NT2/D1 (cell line): ENCODE measurements at regions not wholly inside any gene's neighbourhood (a gene's known extent, or its start where the extent isn't known, plus 50 kb on each side); places are given as distances from the start of the nearest gene placed in this dataset.
"Not testable (repeated sequence)": the region's sequence is repeated elsewhere in the genome, so short reads cannot be mapped to it uniquely, and the experiment has no call there.

ENCODE experiments used
- DNase-seq: peaks from one replicate; pipeline ENCODE4 v3.0.0-alpha.2; 2011; ENCODE audit warnings: low read depth, low spot score
- H3K27me3 ChIP-seq: 2 replicates; pipeline ENCODE4 v1.6.0; 2011; ENCODE audit warnings: mild to moderate bottlenecking; ENCODE audit not compliant: insufficient read length, insufficient read depth
- H3K36me3 ChIP-seq: 2 replicates; pipeline ENCODE4 v1.6.1; 2011; ENCODE audit warnings: mild to moderate bottlenecking, low read length, mixed read lengths; ENCODE audit not compliant: insufficient read depth, insufficient read length
- H3K4me1 ChIP-seq: 2 replicates; pipeline ENCODE4 v1.5.1; 2011; ENCODE audit not compliant: insufficient read depth, insufficient read length
- H3K4me3 ChIP-seq: 2 replicates; pipeline ENCODE4 v1.5.1; 2011; ENCODE audit warnings: low read depth; ENCODE audit not compliant: insufficient read length
- H3K9ac ChIP-seq: 2 replicates; pipeline ENCODE4 v1.6.0; 2011; ENCODE audit warnings: low read depth; ENCODE audit not compliant: insufficient read length
- H3K9me3 ChIP-seq: 2 replicates; pipeline ENCODE4 v1.5.1; 2011; ENCODE audit warnings: mild to moderate bottlenecking, low read length; ENCODE audit not compliant: insufficient read depth
- SUZ12 ChIP-seq: IDR thresholded peaks from 2 replicates; pipeline ENCODE4 v1.6.1; 2011; ENCODE audit not compliant: insufficient read length, insufficient read depth; ENCODE audit errors: extremely low read depth
- YY1 ChIP-seq: IDR thresholded peaks from 2 replicates; pipeline ENCODE4 v1.6.1; 2011; ENCODE audit not compliant: insufficient read length, insufficient read depth
- ZNF274 ChIP-seq: IDR thresholded peaks from 2 replicates; pipeline ENCODE4 v1.6.1; 2011; ENCODE audit warnings: mild to moderate bottlenecking, low read depth, low read length

DNA sequence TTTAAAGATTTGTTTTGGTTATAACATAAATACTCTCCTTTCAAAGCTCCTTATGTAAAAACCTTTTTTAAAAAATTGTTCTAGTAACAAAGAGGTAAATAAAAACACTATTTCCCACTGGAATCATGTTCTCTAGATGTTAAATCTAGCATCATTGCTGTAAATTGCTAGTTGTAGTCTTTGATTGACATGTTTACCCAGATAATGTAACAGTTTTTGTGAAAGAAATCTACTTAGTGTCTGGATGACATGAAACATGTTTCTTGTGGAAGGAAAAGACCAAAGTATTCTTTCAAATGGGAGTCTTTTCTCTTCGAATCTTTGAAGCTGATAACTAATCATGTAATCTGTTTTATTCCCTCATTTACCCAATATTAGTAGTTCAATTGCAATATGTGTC, 1565.9 kb upstream of the WWC1 start:
- no peaks in the 10 kb centered on the region for H3K27me3 ChIP-seq
- H3K4me1 ChIP-seq = no peaks in the 10 kb centered on the region
- TF ChIP-seq YY1 (no peak), ZNF274 (no peak), SUZ12 (no peak)
- no peaks in the 10 kb centered on the region for H3K9me3 ChIP-seq
- H3K4me3 ChIP-seq = no peak overlapping the region
- no peak overlapping the region for H3K9ac ChIP-seq
- no peak for DNase-seq
- H3K36me3 ChIP-seq = no peaks in the 10 kb centered on the region

DNA sequence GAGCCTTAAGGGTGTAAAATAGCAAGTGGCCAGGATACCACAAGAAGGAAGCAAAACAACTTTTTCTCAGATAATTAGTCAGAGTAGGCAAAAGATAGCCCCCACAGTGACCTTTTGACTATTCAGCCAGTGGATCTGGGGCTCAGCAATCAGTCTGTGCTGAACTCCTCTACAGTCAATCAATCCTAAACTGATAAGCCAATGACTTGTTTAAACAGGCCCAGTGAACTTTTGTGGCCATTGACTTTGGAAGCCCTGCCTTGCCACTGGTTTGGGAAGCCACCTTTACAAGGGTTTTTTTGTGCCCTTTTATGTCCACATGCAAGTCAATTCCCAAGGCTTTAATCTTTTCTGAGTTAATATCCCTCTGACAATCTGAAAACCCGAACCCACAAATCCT, 1565.0 kb upstream of the WWC1 start:
- Histone ChIP-seq H3K9me3 (no peaks in the 10 kb centered on the region), H3K4me1 (no peaks in the 10 kb centered on the region), H3K9ac (no peak overlapping the region), H3K4me3 (no peak overlapping the region), H3K36me3 (no peaks in the 10 kb centered on the region), H3K27me3 (no peaks in the 10 kb centered on the region)
- DNase-seq = no peak
- TF ChIP-seq SUZ12 (no peak), ZNF274 (no peak), YY1 (no peak)

DNA sequence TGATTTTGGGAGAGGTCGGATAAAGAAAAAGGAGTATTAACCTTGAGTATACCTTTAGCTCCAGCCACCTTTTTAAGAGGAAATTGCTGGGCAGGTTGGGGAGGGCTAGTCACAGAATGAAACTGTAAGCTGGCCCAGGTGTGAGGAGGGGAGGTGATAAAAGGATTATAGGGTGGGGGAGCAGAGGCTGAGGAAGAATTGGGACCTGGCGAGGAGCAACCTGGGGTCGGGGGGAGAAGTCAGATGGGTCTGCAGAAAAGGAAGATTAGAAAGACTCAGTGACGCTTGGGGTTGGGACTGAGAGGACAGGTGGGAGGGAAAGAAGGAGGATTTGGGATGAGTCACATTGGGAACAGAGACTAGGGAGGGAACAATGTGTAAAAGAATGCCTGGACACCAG, 1548.5 kb upstream of the WWC1 start:
- H3K9ac ChIP-seq, H3K4me3 ChIP-seq, H3K27me3 ChIP-seq, H3K36me3 ChIP-seq, H3K9me3 ChIP-seq, H3K4me1 ChIP-seq, DNase-seq: not testable (repeated sequence)

GRCh38 chr5:166746506-166746905, 1544.9 kb upstream of the WWC1 start:
- no peak overlapping the region for H3K4me3 ChIP-seq
- H3K36me3 ChIP-seq = no peaks in the 10 kb centered on the region
- no peak overlapping the region for H3K9ac ChIP-seq
- no peak for TF ChIP-seq SUZ12
- no peak for TF ChIP-seq YY1
- TF ChIP-seq ZNF274 = no peak
- H3K27me3 ChIP-seq = no peaks in the 10 kb centered on the region
- no peak for DNase-seq
- no peaks in the 10 kb centered on the region for H3K4me1 ChIP-seq
- no peaks in the 10 kb centered on the region for H3K9me3 ChIP-seq

DNA sequence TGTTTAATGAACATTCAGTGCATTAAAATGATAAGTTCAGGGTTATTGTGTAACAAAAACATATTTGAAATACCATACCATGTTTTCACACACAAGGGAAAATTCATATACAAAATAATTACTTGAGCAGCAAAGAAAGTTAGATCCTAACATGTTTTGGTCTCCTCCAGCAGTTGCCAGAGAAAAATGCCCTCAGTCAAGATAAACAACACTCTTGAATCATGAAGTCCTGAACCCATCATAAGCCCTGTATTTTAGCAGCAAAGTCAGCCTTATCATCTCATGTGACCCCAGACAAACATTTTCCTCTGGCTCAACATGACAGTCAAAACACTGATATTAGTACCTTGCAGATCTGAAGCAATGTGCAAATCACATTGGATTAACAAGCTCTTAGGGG, 1541.1 kb upstream of the WWC1 start:
- Histone ChIP-seq H3K27me3 (no peaks in the 10 kb centered on the region), H3K4me1 (no peaks in the 10 kb centered on the region), H3K9me3 (no peaks in the 10 kb centered on the region), H3K9ac (no peak overlapping the region), H3K4me3 (no peak overlapping the region), H3K36me3 (no peaks in the 10 kb centered on the region)
- no peak for DNase-seq
- no peak for TF ChIP-seq SUZ12
- no peak for TF ChIP-seq ZNF274

DNA sequence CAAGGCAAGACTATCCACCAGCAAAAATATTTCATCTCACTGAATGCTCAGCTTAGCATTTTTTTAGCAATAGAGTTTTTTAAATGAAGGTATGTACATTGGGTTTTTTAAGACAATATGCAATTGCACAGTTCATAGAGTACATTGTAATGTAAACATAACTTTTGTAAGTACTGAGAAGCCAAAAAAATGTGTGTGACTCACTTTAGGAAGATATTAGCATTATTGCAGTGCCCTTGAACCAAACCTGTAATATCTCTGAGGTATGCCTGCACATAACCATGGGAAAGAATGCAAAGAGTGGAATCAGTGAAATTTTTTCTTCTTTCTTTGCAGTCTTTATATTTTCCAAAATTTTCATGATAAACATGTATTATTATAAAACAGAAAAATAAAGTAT, 1533.3 kb upstream of the WWC1 start:
- H3K36me3 ChIP-seq = no peaks in the 10 kb centered on the region
- no peaks in the 10 kb centered on the region for H3K9me3 ChIP-seq
- no peak for TF ChIP-seq YY1
- H3K27me3 ChIP-seq = no peaks in the 10 kb centered on the region
- DNase-seq = no peak
- H3K4me3 ChIP-seq = no peak overlapping the region
- H3K9ac ChIP-seq = no peak overlapping the region
- no peaks in the 10 kb centered on the region for H3K4me1 ChIP-seq

GRCh38 chr5:166767858-166768257, 1523.6 kb upstream of the WWC1 start:
- TF ChIP-seq YY1 (no peak), ZNF274 (no peak), SUZ12 (no peak)
- Histone ChIP-seq H3K4me1 (no peaks in the 10 kb centered on the region), H3K36me3 (no peaks in the 10 kb centered on the region), H3K27me3 (no peaks in the 10 kb centered on the region), H3K9me3 (no peaks in the 10 kb centered on the region), H3K9ac (no peak overlapping the region), H3K4me3 (no peak overlapping the region)
- DNase-seq = no peak

GRCh38 chr5:166768536-166768935, 1522.9 kb upstream of the WWC1 start:
- Histone ChIP-seq H3K27me3 (no peaks in the 10 kb centered on the region), H3K36me3 (no peaks in the 10 kb centered on the region), H3K4me1 (no peaks in the 10 kb centered on the region), H3K9ac (no peak overlapping the region), H3K9me3 (no peaks in the 10 kb centered on the region), H3K4me3 (no peak overlapping the region)
- no peak for TF ChIP-seq SUZ12
- TF ChIP-seq ZNF274 = no peak
- TF ChIP-seq YY1 = no peak
- DNase-seq = no peak
